ENCODE measurements at regions not wholly inside any gene's neighbourhood (a gene's known extent, or its start where the extent isn't known, plus 50 kb on each side); places are given as distances from the start of the nearest gene placed in this dataset.

DNA sequence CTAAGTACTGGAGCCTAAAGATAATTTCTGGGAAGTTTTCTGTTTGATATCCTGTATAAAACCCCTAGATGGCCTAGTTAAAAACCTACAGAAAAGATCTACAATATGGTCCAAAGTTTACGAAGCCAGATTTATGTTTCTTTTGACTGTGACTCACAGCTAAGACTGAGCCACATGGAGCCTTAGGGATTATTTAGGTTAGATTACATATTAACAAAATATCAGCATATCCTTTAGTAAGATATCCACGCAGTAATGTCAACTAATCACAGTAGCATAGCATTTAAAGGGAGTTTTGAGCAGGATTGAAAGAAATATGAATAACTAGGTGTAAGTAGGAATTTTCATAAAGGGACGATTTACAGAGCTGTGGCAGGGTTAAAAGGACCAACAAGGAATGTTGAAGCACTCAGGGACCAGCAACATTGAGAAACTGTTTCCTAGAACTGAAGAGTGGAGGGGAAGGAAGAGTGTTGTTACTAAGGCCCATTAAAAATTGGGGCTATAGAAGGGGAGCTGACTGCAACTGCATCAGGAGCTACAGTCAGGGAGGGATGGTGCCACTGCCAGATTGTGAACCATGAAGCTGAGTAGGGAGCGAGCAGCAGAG, 155.5 kb downstream of the DACT1 start:
- no peak overlapping the region for H2BK12ac ChIP-seq (ENCODE audit: low read depth, low read length)
- no peak for FAIRE-seq

More for the DNA sequence above, 155.5 kb downstream of the DACT1 start:
- no peaks in the 10 kb centered on the region; a peak in 1 of 7 replicates for H3K27me3 ChIP-seq (replicated peaks in 1 of 4; ENCODE audit: control insufficient read depth in 3 of 4, extremely low read depth in 1 of 4, insufficient read depth in 3 of 4, low read length in 3 of 4)
- H3K23ac ChIP-seq (ENCODE audit: insufficient read length), result no peak overlapping the region
- H2BK20ac ChIP-seq (ENCODE audit: low read length), result no peak overlapping the region
- no peaks in the 10 kb centered on the region for H4K20me1 ChIP-seq (replicated peaks in 1 of 2; ENCODE audit: control insufficient read depth in 1 of 2, insufficient read depth in 2 of 2, low read length in 2 of 2)
- H4K8ac ChIP-seq (ENCODE audit: extremely low read depth, insufficient read depth, low read length), result no peak overlapping the region
- H3K4me3 ChIP-seq (ENCODE audit: extremely low read depth in 1 of 4, insufficient read depth in 2 of 4, low read depth in 3 of 4, low read length in 4 of 4), result no peak overlapping the region
- H3K4ac ChIP-seq (replicated peaks; ENCODE audit: insufficient read length, low read depth, low read length), result no peak overlapping the region
- H3K4me1 ChIP-seq (replicated peaks in 1 of 4; ENCODE audit: control insufficient read depth in 3 of 4, insufficient read depth in 4 of 4, low read length in 3 of 4), result peaks cover 0 to 4% (median 2%) of the 10 kb centered on the region in 4 experiments; a peak in 5 of 7 replicates
- no peak overlapping the region for H2BK15ac ChIP-seq (ENCODE audit: low read length)
- WGBS, 2 experiments (ENCODE audit: extremely low coverage in 1 of 2, insufficient coverage in 1 of 2, insufficient read length in 1 of 2, insufficient replicate concordance in 2 of 2, low coverage in 1 of 2, low lambda C conversion rate in 2 of 2, missing lambda C conversion rate in 1 of 2), result 91% methylated on average over 4 of the region's 4 CpGs; no CpG with 5 or more reads in 1 of the 2 experiments
- H2BK120ac ChIP-seq (replicated peaks; ENCODE audit: low read depth, low read length), result no peak overlapping the region
- no peaks in the 10 kb centered on the region for H3K36me3 ChIP-seq (ENCODE audit: control insufficient read depth in 2 of 4, insufficient read depth in 4 of 4, low read length in 3 of 4)
- no peak overlapping the region for H4K5ac ChIP-seq (ENCODE audit: insufficient read length, low read depth, low read length)
- no peak overlapping the region for H3K14ac ChIP-seq (ENCODE audit: insufficient read length)
- H3K56ac ChIP-seq (replicated peaks; ENCODE audit: insufficient read length, low read depth, low read length), result no peak overlapping the region
- no peak overlapping the region for H2AFZ ChIP-seq (ENCODE audit: low read length)
- H4K91ac ChIP-seq (replicated peaks; ENCODE audit: insufficient read length, low read length), result no peak overlapping the region
- ChIA-PET CTCF (ENCODE audit: partially characterized antibody) (interaction anchor here (0.9 to 1.1 kb wide), 2 partner anchors 31 to 54 kb away, joined by 3 read pairs; no protein-coding TSS in a partner anchor), POLR2A (ENCODE audit: partially characterized antibody) (no interaction called here)
- no peaks in the 10 kb centered on the region for H3K79me2 ChIP-seq (ENCODE audit: control insufficient read depth in 1 of 2, insufficient read depth in 2 of 2, low read length in 2 of 2)
- no peaks in the 10 kb centered on the region for H3K9me3 ChIP-seq (ENCODE audit: insufficient read depth in 2 of 2, low read depth in 1 of 2, low read length in 1 of 2)
- H3K4me2 ChIP-seq (ENCODE audit: insufficient read depth in 1 of 2, low read depth in 2 of 2, low read length in 2 of 2), result no peak overlapping the region
- no peak overlapping the region for H2AK5ac ChIP-seq (ENCODE audit: low read depth, low read length)
- H3K18ac ChIP-seq (ENCODE audit: extremely low read depth, low read length), result no peak overlapping the region; the same call in 1 of the 2 replicates
- H3K23me2 ChIP-seq (ENCODE audit: low read depth, low read length), result no peaks in the 10 kb centered on the region; the same call in 1 of the 2 replicates
- H3K9ac ChIP-seq (replicated peaks in 1 of 4; ENCODE audit: extremely low read depth in 1 of 4, low read depth in 3 of 4, low read length in 3 of 4), result no peak overlapping the region
- no peak for DNase-seq (ENCODE audit: low read depth in 1 of 2, low spot score in 2 of 2)
- no peak overlapping the region for H3K27ac ChIP-seq (ENCODE audit: low read depth, low read length)
- no peak overlapping the region for H2BK5ac ChIP-seq (ENCODE audit: low read depth, low read length)
- TF ChIP-seq KDM4A (IDR thresholded peaks at IDR 0.05; ENCODE audit: low read depth, low read length, severe bottlenecking), result no peak
- no peaks in the 10 kb centered on the region for H3K79me1 ChIP-seq (ENCODE audit: low read depth, low read length)
